ENCODE measurements at regions not wholly inside any gene's neighbourhood (a gene's known extent, or its start where the extent isn't known, plus 50 kb on each side); places are given as distances from the start of the nearest gene placed in this dataset.

GRCh38 chr22:48551061-48551460, 1276.6 kb downstream of the BRD1 start:
- no peak for TF ChIP-seq TAF1 (IDR thresholded peaks at IDR 0.05; ENCODE audit: low read depth, low read length)
- no peak for TF ChIP-seq POLR2A (IDR thresholded peaks at IDR 0.05; ENCODE audit: low read depth, low read length)
- TF ChIP-seq POLR2AphosphoS5 (IDR thresholded peaks at IDR 0.05; ENCODE audit: low read depth, low read length) = no peak
- TF ChIP-seq SPI1 (IDR thresholded peaks at IDR 0.05; ENCODE audit: low read depth, low read length) = no peak

Data from GM12891 (cell line).